ENCODE measurements at regions not wholly inside any gene's neighbourhood (a gene's known extent, or its start where the extent isn't known, plus 50 kb on each side); places are given as distances from the start of the nearest gene placed in this dataset.

DNA sequence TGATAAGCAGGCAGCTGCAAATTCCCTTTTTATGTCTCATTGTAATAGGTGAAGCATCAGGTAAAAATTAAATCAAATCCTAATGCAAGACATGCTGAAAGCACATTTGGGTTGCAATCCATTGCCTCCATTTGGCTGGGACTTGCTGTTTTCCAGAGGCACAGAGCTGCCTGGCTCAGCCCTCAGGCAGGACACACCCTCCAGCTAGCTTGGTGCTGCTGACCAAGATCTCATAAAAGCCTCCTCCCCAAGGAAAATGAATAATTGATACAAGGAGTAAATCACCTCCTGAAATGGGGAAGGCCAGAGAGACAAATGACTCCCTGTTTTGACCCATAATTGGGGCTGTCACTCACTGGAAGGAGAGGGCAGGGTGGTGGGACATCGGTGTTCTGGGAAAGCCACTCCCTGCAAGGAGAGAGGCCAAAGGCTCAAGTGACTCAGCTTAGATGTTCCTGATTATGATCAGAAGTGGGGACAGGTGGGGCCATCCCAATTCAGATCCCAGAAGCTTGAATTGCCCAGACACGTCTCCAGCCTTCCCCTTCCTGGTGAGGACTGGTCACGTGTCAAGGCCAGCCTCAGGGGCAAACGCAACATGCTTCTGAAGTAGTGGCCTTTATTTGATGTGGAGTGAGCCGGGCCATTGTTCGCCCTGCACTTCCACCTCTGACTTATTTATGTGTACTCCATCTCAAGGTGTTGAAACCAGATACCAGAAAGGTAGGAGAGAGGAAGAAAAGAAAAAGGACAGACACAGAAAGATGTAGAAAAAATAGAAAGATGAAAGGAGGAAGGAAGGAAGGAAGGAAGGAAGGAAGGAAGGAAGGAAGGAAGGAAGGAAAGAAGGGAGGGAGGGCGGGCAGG is 773.7 kb downstream of the BCL11B start:
- Mint-ChIP-seq H3K9me3 (no peaks in the 10 kb centered on the region), H3K4me3 (no peak overlapping the region), H3K27me3 (no peaks in the 10 kb centered on the region), H3K27ac (peak overlapping the region in 1 of 2 donors; percentile 2), H3K4me1 (ENCODE audit: low read depth in 2 of 2) (peaks cover 0 to 1% of the 10 kb centered on the region in 2 donors), H3K36me3 (ENCODE audit: insufficient read depth) (no peaks in the 10 kb centered on the region)
- ATAC-seq (replicated peaks) = no peak
- DNase-seq = no peak

DNA sequence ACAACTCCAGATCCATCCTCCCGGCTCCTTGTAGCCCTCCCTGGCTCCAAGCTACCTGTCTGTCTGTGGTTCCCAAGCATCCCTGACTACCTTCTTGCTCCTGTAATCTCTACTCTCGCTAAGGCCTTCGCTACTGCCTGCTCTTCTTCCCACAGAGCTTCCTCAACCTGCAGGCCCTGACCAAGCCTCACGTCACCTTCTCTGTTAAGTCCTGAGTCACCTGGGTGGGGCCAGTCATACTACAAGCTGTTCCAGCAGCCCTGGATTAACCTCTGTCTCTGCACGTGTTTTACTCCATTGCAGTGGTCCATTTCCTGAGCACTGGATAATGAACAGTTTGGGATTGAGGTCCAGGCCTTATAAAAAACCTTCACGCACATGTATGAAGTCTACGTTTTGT is 770.7 kb downstream of the BCL11B start:
- Mint-ChIP-seq H3K4me1 (ENCODE audit: low read depth in 2 of 2) (peaks cover 0 to 1% of the 10 kb centered on the region in 2 donors), H3K27me3 (peaks cover 10 to 11% of the 10 kb centered on the region in 2 donors), H3K27ac (no peak overlapping the region), H3K4me3 (no peak overlapping the region), H3K36me3 (ENCODE audit: insufficient read depth) (no peaks in the 10 kb centered on the region), H3K9me3 (no peaks in the 10 kb centered on the region)
- DNase-seq = no peak
- no peak for ATAC-seq (replicated peaks)

DNA sequence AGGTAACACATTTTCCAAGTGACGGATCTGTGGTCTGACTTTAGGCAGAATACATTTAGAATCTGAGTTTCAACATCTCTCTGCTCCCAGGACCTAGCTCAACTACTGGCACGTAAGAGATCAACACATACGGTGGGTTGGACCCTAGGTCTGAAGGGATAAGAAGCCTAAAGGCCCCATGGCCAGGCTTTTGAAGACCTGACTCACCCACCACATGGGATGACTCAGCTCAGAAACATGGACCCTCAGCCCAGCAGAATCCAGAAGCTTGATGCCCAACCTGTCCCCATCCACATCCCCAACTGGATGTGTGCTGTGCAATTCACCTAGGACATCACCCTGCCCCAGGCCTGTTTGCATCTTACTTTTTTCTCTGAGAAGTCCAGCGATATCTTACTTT is 770.2 kb downstream of the BCL11B start:
- H3K4me1 Mint-ChIP-seq (ENCODE audit: low read depth in 2 of 2) = peaks cover 0 to 1% of the 10 kb centered on the region in 2 donors
- ATAC-seq (replicated peaks) (no peak), DNase-seq (no peak)
- no peaks in the 10 kb centered on the region for H3K9me3 Mint-ChIP-seq
- H3K4me3 Mint-ChIP-seq = no peak overlapping the region
- H3K27ac Mint-ChIP-seq = no peak overlapping the region
- H3K36me3 Mint-ChIP-seq (ENCODE audit: insufficient read depth) = no peaks in the 10 kb centered on the region
- H3K27me3 Mint-ChIP-seq = peaks cover 11% of the 10 kb centered on the region in 2 donors

DNA sequence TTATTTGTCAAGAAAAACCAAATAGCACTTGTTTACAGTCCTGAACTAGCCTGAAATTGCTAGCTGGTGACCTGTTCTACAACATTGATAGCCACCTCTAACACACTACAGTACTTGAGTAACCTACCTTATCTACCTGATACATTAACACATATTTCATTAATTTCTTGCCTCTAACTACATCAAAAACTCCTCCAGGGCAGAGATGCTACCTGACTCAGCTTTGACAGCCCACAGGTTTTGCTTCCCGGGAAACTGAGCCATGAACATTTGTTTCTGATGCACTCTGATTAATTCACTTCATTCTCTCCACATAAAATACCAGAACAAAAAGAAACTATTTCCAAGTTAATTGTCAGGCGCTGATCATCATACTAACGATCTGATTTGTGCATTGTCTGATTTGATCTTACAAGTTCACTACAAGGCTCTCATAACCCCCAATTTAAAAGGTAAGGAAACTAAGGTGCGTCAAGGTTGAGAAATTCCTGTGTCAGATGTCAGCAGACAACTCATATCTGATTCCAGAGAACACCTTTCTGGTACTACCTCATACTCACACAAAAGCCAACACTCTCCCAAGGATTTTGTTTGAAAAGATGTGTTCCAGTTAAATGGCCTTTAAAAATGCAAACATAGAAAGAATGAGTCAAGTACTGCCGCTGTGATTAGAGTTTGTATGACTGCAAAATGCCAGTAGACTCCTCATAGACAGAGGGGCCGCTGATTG is 768.7 kb downstream of the BCL11B start:
- no peaks in the 10 kb centered on the region for H3K9me3 Mint-ChIP-seq
- ATAC-seq (replicated peaks) = no peak
- peaks cover 11% of the 10 kb centered on the region in 2 donors for H3K27me3 Mint-ChIP-seq
- DNase-seq = no peak
- H3K4me1 Mint-ChIP-seq (ENCODE audit: low read depth in 2 of 2) = peaks cover 0 to 1% of the 10 kb centered on the region in 2 donors
- no peaks in the 10 kb centered on the region for H3K36me3 Mint-ChIP-seq (ENCODE audit: insufficient read depth)
- no peak overlapping the region for H3K27ac Mint-ChIP-seq
- no peak overlapping the region for H3K4me3 Mint-ChIP-seq

DNA sequence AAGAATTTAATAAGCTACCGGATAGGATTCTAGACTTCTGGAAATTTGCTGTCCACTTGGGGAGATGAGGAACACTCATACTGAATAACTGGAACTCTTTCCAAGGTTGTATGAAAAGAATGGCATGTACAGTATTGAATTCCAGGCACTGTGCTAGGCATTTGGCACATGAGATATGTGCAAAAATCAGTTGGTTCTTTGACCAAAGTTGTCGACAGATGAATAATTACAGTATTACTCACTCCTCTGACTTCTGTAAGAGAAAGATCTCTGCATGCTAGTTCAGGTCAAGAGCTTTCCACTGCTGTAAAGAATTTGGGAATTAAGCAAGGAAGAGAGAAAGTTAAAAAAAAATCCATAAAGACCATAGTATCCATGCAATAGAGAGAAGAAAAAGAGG is 764.7 kb downstream of the BCL11B start:
- H3K9me3 Mint-ChIP-seq = peaks cover 0 to 4% of the 10 kb centered on the region in 2 donors

GRCh38 chr14:98510392-98510791 is 761.6 kb downstream of the BCL11B start:
- H3K27ac Mint-ChIP-seq = no peak overlapping the region

More for the DNA sequence above, 764.7 kb downstream of the BCL11B start:
- no peak for ATAC-seq (replicated peaks)
- Mint-ChIP-seq H3K27ac (no peak overlapping the region), H3K27me3 (peaks cover 11% of the 10 kb centered on the region in 2 donors), H3K36me3 (ENCODE audit: insufficient read depth) (no peaks in the 10 kb centered on the region), H3K4me1 (ENCODE audit: low read depth in 2 of 2) (no peaks in the 10 kb centered on the region), H3K4me3 (no peak overlapping the region)
- no peak for DNase-seq

GRCh38 chr14:98512501-98513251 is 759.3 kb downstream of the BCL11B start:
- Mint-ChIP-seq H3K9me3 (peaks cover 0 to 4% of the 10 kb centered on the region in 2 donors), H3K4me1 (ENCODE audit: low read depth in 2 of 2) (peaks cover 5% of the 10 kb centered on the region in 2 donors), H3K36me3 (ENCODE audit: insufficient read depth) (no peaks in the 10 kb centered on the region), H3K4me3 (no peak overlapping the region), H3K27me3 (peaks cover 0 to 9% of the 10 kb centered on the region in 2 donors), H3K27ac (peak overlapping the region; percentile 2 to 87)
- ATAC-seq (replicated peaks) (no peak), DNase-seq (no peak)

More at GRCh38 chr14:98510392-98510791, 761.6 kb downstream of the BCL11B start:
- Mint-ChIP-seq H3K36me3 (ENCODE audit: insufficient read depth) (no peaks in the 10 kb centered on the region), H3K27me3 (peaks cover 3 to 5% of the 10 kb centered on the region in 2 donors), H3K4me3 (no peak overlapping the region), H3K9me3 (peaks cover 0 to 4% of the 10 kb centered on the region in 2 donors), H3K4me1 (ENCODE audit: low read depth in 2 of 2) (peaks cover 5% of the 10 kb centered on the region in 2 donors)
- DNase-seq (no peak), ATAC-seq (replicated peaks) (no peak)

- ATAC-seq (replicated peaks) = no peak
- H3K27me3 Mint-ChIP-seq = peaks cover 0 to 17% of the 10 kb centered on the region in 2 donors
- no peak overlapping the region for H3K27ac Mint-ChIP-seq
- H3K9me3 Mint-ChIP-seq = peaks cover 0 to 4% of the 10 kb centered on the region in 2 donors
- peaks cover 5% of the 10 kb centered on the region in 2 donors for H3K4me1 Mint-ChIP-seq (ENCODE audit: low read depth in 2 of 2)
- no peaks in the 10 kb centered on the region for H3K36me3 Mint-ChIP-seq (ENCODE audit: insufficient read depth)
- no peak for DNase-seq
- no peak overlapping the region for H3K4me3 Mint-ChIP-seq
Observed at GRCh38 chr14:98513558-98513957, 758.4 kb downstream of the BCL11B start.

DNA sequence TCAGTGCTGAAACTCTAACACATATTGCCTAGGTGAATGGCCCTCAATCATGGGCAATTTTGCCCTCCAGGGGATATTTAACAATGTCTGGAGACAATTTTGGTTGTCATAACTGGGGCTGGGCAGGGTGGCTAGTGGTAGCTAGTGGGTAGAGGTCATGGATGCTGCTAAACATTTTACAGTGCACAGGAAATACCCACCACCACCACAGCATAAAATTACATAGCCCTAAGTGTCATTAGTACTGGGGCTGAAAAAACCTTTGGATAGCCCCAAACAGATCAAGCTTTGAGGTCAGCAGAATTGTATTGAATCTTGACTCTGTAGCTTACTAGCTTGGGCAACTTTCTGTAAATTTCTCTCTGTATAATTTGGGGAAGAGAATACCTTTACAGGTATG is 758.0 kb downstream of the BCL11B start:
- Mint-ChIP-seq H3K27me3 (peaks cover 0 to 17% of the 10 kb centered on the region in 2 donors), H3K36me3 (ENCODE audit: insufficient read depth) (no peaks in the 10 kb centered on the region), H3K27ac (no peak overlapping the region), H3K4me3 (no peak overlapping the region), H3K9me3 (peaks cover 0 to 4% of the 10 kb centered on the region in 2 donors), H3K4me1 (ENCODE audit: low read depth in 2 of 2) (peaks cover 5% of the 10 kb centered on the region in 2 donors)
- no peak for DNase-seq
- no peak for ATAC-seq (replicated peaks)

GRCh38 chr14:98536256-98536655 is 735.7 kb downstream of the BCL11B start:
- Mint-ChIP-seq H3K36me3 (ENCODE audit: insufficient read depth) (no peaks in the 10 kb centered on the region), H3K4me3 (no peak overlapping the region), H3K27ac (no peak overlapping the region), H3K9me3 (no peaks in the 10 kb centered on the region), H3K27me3 (no peaks in the 10 kb centered on the region), H3K4me1 (ENCODE audit: low read depth in 2 of 2) (peaks cover 5 to 20% of the 10 kb centered on the region in 2 donors)
- DNase-seq = no peak
- no peak for ATAC-seq (replicated peaks)

GRCh38 chr14:98542316-98542715 is 729.7 kb downstream of the BCL11B start:
- ATAC-seq (replicated peaks) (no peak), DNase-seq (no peak)
- no peaks in the 10 kb centered on the region for H3K36me3 Mint-ChIP-seq (ENCODE audit: insufficient read depth)
- peaks cover 0 to 5% of the 10 kb centered on the region in 2 donors for H3K4me1 Mint-ChIP-seq (ENCODE audit: low read depth in 2 of 2)
- no peaks in the 10 kb centered on the region for H3K9me3 Mint-ChIP-seq
- no peak overlapping the region for H3K4me3 Mint-ChIP-seq
- no peak overlapping the region for H3K27ac Mint-ChIP-seq
- H3K27me3 Mint-ChIP-seq = peaks cover 0 to 6% of the 10 kb centered on the region in 2 donors

GRCh38 chr14:98543074-98543473 is 728.9 kb downstream of the BCL11B start:
- no peak overlapping the region for H3K4me3 Mint-ChIP-seq
- no peaks in the 10 kb centered on the region for H3K9me3 Mint-ChIP-seq
- H3K4me1 Mint-ChIP-seq (ENCODE audit: low read depth in 2 of 2) = peaks cover 0 to 5% of the 10 kb centered on the region in 2 donors
- no peak for ATAC-seq (replicated peaks)
- no peak overlapping the region for H3K27ac Mint-ChIP-seq
- no peak for DNase-seq
- H3K27me3 Mint-ChIP-seq = peaks cover 0 to 6% of the 10 kb centered on the region in 2 donors
- H3K36me3 Mint-ChIP-seq (ENCODE audit: insufficient read depth) = no peaks in the 10 kb centered on the region

DNA sequence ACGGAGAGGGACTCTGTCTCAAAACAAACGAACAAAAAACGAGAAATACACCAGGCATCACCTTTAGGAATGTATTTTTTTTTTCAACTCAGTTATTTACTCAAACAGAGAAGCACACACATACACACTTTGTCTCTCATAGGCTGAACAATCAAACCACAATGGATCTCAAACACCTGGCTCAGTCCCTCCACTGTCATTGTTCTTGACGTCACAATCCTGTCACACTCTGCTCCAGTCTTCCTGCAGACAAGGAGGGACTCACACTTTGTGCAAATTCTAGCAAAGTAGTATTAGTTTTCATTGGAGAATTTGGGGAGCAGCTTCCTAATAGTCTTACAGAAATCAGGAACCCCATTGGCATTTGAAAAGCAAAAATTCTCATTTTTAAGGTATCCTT is 727.8 kb downstream of the BCL11B start:
- ATAC-seq (replicated peaks) (no peak), DNase-seq (no peak)
- Mint-ChIP-seq H3K9me3 (no peaks in the 10 kb centered on the region), H3K4me3 (no peak overlapping the region), H3K27me3 (peaks cover 0 to 6% of the 10 kb centered on the region in 2 donors), H3K27ac (no peak overlapping the region), H3K36me3 (ENCODE audit: insufficient read depth) (no peaks in the 10 kb centered on the region), H3K4me1 (ENCODE audit: low read depth in 2 of 2) (peaks cover under 1 to 6% of the 10 kb centered on the region in 2 donors)
